ENCODE measurements at regions not wholly inside any gene's neighbourhood (a gene's known extent, or its start where the extent isn't known, plus 50 kb on each side); places are given as distances from the start of the nearest gene placed in this dataset.
"Not testable (repeated sequence)": the region's sequence is repeated elsewhere in the genome, so short reads cannot be mapped to it uniquely, and the experiment has no call there.

DNA sequence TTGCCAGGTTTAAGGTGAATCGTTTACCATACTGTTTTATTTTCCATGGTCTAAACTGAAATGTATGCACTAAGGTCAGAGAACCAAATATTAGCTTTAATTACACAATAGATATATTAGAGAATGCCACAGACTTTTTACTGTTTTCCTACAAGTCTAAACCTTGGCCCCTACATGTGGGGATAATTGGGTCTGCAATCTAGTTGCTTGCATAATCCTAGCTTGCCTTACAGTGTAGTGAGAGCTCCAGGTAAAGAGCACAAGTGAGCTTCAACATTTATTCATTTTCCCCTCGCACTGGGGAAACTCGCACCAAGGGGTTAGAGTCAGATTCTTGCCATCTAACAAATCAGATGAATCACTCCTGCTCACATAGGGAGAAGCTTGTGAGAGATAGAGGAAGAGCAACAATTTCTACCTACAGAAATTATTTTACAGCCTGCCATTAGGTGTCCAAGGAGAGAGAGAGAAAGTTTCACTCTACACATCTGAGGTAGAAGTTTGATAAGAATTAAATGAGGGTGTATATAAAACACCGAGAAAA lies 82.0 kb upstream of the RGPD2 start:
- H3K9ac ChIP-seq (ENCODE audit: insufficient read depth in 1 of 2, low read length in 2 of 2); H3K27ac ChIP-seq (ENCODE audit: low read depth in 1 of 2, low read length in 1 of 2); H3K4me1 ChIP-seq (ENCODE audit: control insufficient read depth in 5 of 5, insufficient read depth in 5 of 5, low read length in 5 of 5); H3K4me3 ChIP-seq; H3K27me3 ChIP-seq (ENCODE audit: control insufficient read depth in 3 of 3, insufficient read depth in 3 of 3, low read length in 2 of 3); DNase-seq; ATAC-seq (ENCODE audit: insufficient read depth, low FRiP score); H3K36me3 ChIP-seq (ENCODE audit: control insufficient read depth in 4 of 4, insufficient read depth in 4 of 4, low read length in 4 of 4); H3K9me3 ChIP-seq (ENCODE audit: control insufficient read depth in 4 of 4, insufficient read depth in 3 of 4, low read length in 3 of 4): not testable (repeated sequence)
- 94% methylated on average over 2 of the region's 4 CpGs for WGBS, 2 donors

GRCh38 chr2:87903242-87904114 lies 77.9 kb upstream of the RGPD2 start:
- H3K9me3 ChIP-seq (ENCODE audit: control insufficient read depth in 4 of 4, insufficient read depth in 3 of 4, low read length in 3 of 4); H3K9ac ChIP-seq (ENCODE audit: insufficient read depth in 1 of 2, low read length in 2 of 2); H3K27ac ChIP-seq (ENCODE audit: low read depth in 1 of 2, low read length in 1 of 2); H3K4me3 ChIP-seq; H3K27me3 ChIP-seq (ENCODE audit: control insufficient read depth in 3 of 3, insufficient read depth in 3 of 3, low read length in 2 of 3); H3K4me1 ChIP-seq (ENCODE audit: control insufficient read depth in 5 of 5, insufficient read depth in 5 of 5, low read length in 5 of 5); H3K36me3 ChIP-seq (ENCODE audit: control insufficient read depth in 4 of 4, insufficient read depth in 4 of 4, low read length in 4 of 4): not testable (repeated sequence)
- ATAC-seq (ENCODE audit: insufficient read depth, low FRiP score) = peak; percentile 41
- DNase-seq = peak in 2 of 3 donors; percentile 34
- 51 to 67% methylated on average over 4 to 5 of the region's 6 CpGs for WGBS, 2 donors

- not testable (repeated sequence) for H3K27ac ChIP-seq (ENCODE audit: low read depth in 1 of 2, low read length in 1 of 2); H3K4me1 ChIP-seq (ENCODE audit: control insufficient read depth in 5 of 5, insufficient read depth in 5 of 5, low read length in 5 of 5); H3K4me3 ChIP-seq; H3K36me3 ChIP-seq (ENCODE audit: control insufficient read depth in 4 of 4, insufficient read depth in 4 of 4, low read length in 4 of 4); H3K27me3 ChIP-seq (ENCODE audit: control insufficient read depth in 3 of 3, insufficient read depth in 3 of 3, low read length in 2 of 3); H3K9ac ChIP-seq (ENCODE audit: insufficient read depth in 1 of 2, low read length in 2 of 2); H3K9me3 ChIP-seq (ENCODE audit: control insufficient read depth in 4 of 4, insufficient read depth in 3 of 4, low read length in 3 of 4); DNase-seq; ATAC-seq (ENCODE audit: insufficient read depth, low FRiP score)
- 70 to 80% methylated on average over 5 of the region's 6 CpGs for WGBS, 2 donors
Observed at GRCh38 chr2:87883659-87884058, 58.1 kb upstream of the RGPD2 start.
